Panc1 (cell line): ENCODE measurements at regions not wholly inside any gene's neighbourhood (a gene's known extent, or its start where the extent isn't known, plus 50 kb on each side); places are given as distances from the start of the nearest gene placed in this dataset.

Experiments used
- ATAC-seq: fragments of 200-7000 bp; cut with Tn5 transposase; 2 replicates; pipeline ENCODE4 v1.9.1; 2020; ENCODE audit warnings: mild to moderate bottlenecking, moderate library complexity
- BruUV-seq: library from RNA; stranded (reverse); fragments of 400-500 nt; replicated peaks from 2 replicates; lab custom pipeline; 2021; lab: Mats Ljungman, UMichigan
- CTCF ChIA-PET: fragments of 300-600 bp; sonication (Branson Sonifier 250); formaldehyde crosslinking; loops from one replicate; lab custom pipeline; 2022; ENCODE audit warnings: antibody characterized with exemption; lab: Charles Lee
- POLR2A ChIA-PET: fragments of 300-600 bp; sonication (Branson Sonifier 250); formaldehyde crosslinking; loops from one replicate; lab custom pipeline; 2022; ENCODE audit warnings: antibody characterized with exemption; lab: Charles Lee
- DNase-seq: peaks from one replicate; pipeline ENCODE4 v3.0.0-alpha.2; 2010; ENCODE audit warnings: low read depth, low spot score
- H3K27ac ChIP-seq: 2 replicates; pipeline ENCODE4 v1.5.1; 2011; ENCODE audit warnings: mild to moderate bottlenecking, low read length, inconsistent platforms
- H3K27me3 ChIP-seq: fragments of 200-500 bp; sonication (Bioruptor generic); 2 replicates; pipeline ENCODE4 v1.6.0; 2014; ENCODE audit warnings: low read length, inconsistent platforms; ENCODE audit not compliant: control insufficient read depth, insufficient read depth
- H3K36me3 ChIP-seq: fragments of 200-500 bp; sonication (Bioruptor generic); 2 replicates; pipeline ENCODE4 v1.5.1; 2014; ENCODE audit warnings: inconsistent platforms, mild to moderate bottlenecking, low read length, moderate library complexity; ENCODE audit not compliant: control insufficient read depth, insufficient read depth
- H3K4me1 ChIP-seq: 2 replicates; pipeline ENCODE4 v1.5.1; 2011; ENCODE audit warnings: inconsistent platforms, mild to moderate bottlenecking, low read length, moderate library complexity; ENCODE audit not compliant: control insufficient read depth, insufficient read depth
- H3K4me3 ChIP-seq, 2 experiments: 2 replicates each; pipeline ENCODE4 v1.5.1; 2011 to 2012; ENCODE audit warnings: low read depth in 2 of 2, low read length in 2 of 2, mild to moderate bottlenecking in 2 of 2, inconsistent platforms in 1 of 2, moderate library complexity in 1 of 2
- H3K9me3 ChIP-seq: fragments of 200-500 bp; sonication (Bioruptor generic); 2 replicates; pipeline ENCODE4 v1.5.1; 2014; ENCODE audit warnings: low read depth, mild to moderate bottlenecking, inconsistent platforms, low read length, moderate library complexity; ENCODE audit not compliant: control insufficient read depth, insufficient read depth
- CTCF ChIP-seq: fragments of 450-650 bp; IDR thresholded peaks from 2 replicates; pipeline ENCODE4 v1.5.1; 2017; ENCODE audit warnings: mild to moderate bottlenecking
- POLR2AphosphoS5 ChIP-seq: IDR thresholded peaks from 2 replicates; pipeline ENCODE4 v1.6.1; 2012; ENCODE audit warnings: mild to moderate bottlenecking, low read depth, low read length, moderate library complexity
- REST ChIP-seq, 2 experiments: IDR thresholded peaks; 2 replicates each; pipeline ENCODE4 v1.6.1; 2011 to 2012; ENCODE audit warnings: low read depth in 2 of 2, control low read depth in 1 of 2, low read length in 1 of 2, mild to moderate bottlenecking in 1 of 2, moderate library complexity in 1 of 2; ENCODE audit not compliant: insufficient read depth in 1 of 2
- SIN3A ChIP-seq: IDR thresholded peaks from 2 replicates; pipeline ENCODE4 v1.6.1; 2012; ENCODE audit warnings: low read depth, mild to moderate bottlenecking, low read length, moderate library complexity, borderline replicate concordance; ENCODE audit not compliant: insufficient read depth
- TCF7L2 ChIP-seq: IDR thresholded peaks from 2 replicates; pipeline ENCODE4 v1.6.1; 2011; ENCODE audit warnings: mild to moderate bottlenecking, low read depth, low read length, inconsistent platforms
- in situ Hi-C: cut with HindIII; loops from 2 replicates; pipeline ENCODE4 v1.10.0; 2016; ENCODE audit warnings: low sequenced_read_pairs, low pct_unique_long_range_greater_than_20kb
- intact Hi-C: fragments of 100-400 bp; cut with micrococcal nuclease; formaldehyde crosslinking; loops from one replicate; pipeline ENCODE4 v1.10.0; 2022; ENCODE audit not compliant: unreplicated experiment

- intact Hi-C loops (no loop called here), in situ Hi-C loops (no loop called here)
- no peaks in the 10 kb centered on the region for H3K27me3 ChIP-seq
- BruUV-seq = no TSS peak
- H3K36me3 ChIP-seq = no peaks in the 10 kb centered on the region
- DNase-seq (no peak), ATAC-seq (no peak)
- H3K9me3 ChIP-seq = no peaks in the 10 kb centered on the region
- no peak overlapping the region for H3K4me3 ChIP-seq
- H3K4me1 ChIP-seq = no peaks in the 10 kb centered on the region
- H3K27ac ChIP-seq = no peak overlapping the region
- TF ChIP-seq CTCF = no peak
- TF ChIP-seq SIN3A = no peak
- no peak for TF ChIP-seq TCF7L2
- TF ChIP-seq REST (IDR thresholded peaks at IDR 0.05; ENCODE audit: insufficient read depth in 1 of 2, low read depth in 2 of 2, low read length in 1 of 2) = no peak
- no peak for TF ChIP-seq POLR2AphosphoS5
- ChIA-PET POLR2A (no interaction called here), CTCF (no interaction called here)
Observed at GRCh38 chr1:56375326-56375804, 204.0 kb downstream of the PLPP3 start.

GRCh38 chr1:56374026-56374974 lies 205.1 kb downstream of the PLPP3 start:
- ATAC-seq (no peak), DNase-seq (no peak)
- no peaks in the 10 kb centered on the region for H3K36me3 ChIP-seq
- TF ChIP-seq SIN3A (no peak), POLR2AphosphoS5 (no peak), REST (IDR thresholded peaks at IDR 0.05; ENCODE audit: insufficient read depth in 1 of 2, low read depth in 2 of 2, low read length in 1 of 2) (no peak), CTCF (no peak), TCF7L2 (no peak)
- ChIA-PET POLR2A (no interaction called here), CTCF (no interaction called here)
- no peak overlapping the region for H3K27ac ChIP-seq
- no peak overlapping the region for H3K4me3 ChIP-seq
- H3K27me3 ChIP-seq = no peaks in the 10 kb centered on the region
- in situ Hi-C loops = no loop called here
- H3K9me3 ChIP-seq = no peaks in the 10 kb centered on the region
- intact Hi-C loops = no loop called here
- H3K4me1 ChIP-seq = no peaks in the 10 kb centered on the region
- BruUV-seq = no TSS peak
